Cardiac fibroblast (primary cell): ENCODE measurements at regions not wholly inside any gene's neighbourhood (a gene's known extent, or its start where the extent isn't known, plus 50 kb on each side); places are given as distances from the start of the nearest gene placed in this dataset.

Source experiments
- DNase-seq, 2 donors: peaks; one replicate each; pipeline versions ENCODE4 v3.0.0 to v3.0.0-alpha.2; 2010; ENCODE audit warnings: low read depth in 2 of 2
- H3K4me3 ChIP-seq, 2 donors: replicated peaks in 1 of 2; 1 replicate in 1 of 2; 2 replicates in 1 of 2; pipeline ENCODE4 v1.5.1; 2011; ENCODE audit warnings: low read depth in 2 of 2, low read length in 2 of 2, mild to moderate bottlenecking in 2 of 2, moderate library complexity in 1 of 2
- TF ChIP-seq, protein P1 (sequence below): IDR thresholded peaks from one replicate; pipeline ENCODE4 v1.5.1; 2011; ENCODE audit warnings: low read depth, mild to moderate bottlenecking, low read length, inconsistent platforms

DNA sequence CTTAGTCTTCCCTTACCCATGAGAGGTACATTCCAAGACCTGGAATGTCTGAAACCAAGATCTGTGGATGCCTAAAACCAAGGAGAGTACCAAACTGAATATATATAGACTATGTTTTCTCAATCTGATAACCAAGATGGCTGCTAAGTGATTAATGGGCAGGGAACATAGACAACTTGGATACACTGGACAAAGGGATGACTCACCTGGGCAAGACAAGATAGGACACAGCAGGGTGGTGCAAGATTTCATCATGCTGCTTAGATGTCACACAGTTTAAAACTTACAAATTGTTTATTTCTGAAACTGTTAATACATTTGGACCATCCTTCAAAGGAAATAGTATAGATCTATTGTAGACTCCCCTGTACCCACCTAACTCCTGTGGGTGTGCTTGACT, 130.9 kb downstream of the HTR1A start:
- no peak for DNase-seq
- TF ChIP-seq, protein P1, sequence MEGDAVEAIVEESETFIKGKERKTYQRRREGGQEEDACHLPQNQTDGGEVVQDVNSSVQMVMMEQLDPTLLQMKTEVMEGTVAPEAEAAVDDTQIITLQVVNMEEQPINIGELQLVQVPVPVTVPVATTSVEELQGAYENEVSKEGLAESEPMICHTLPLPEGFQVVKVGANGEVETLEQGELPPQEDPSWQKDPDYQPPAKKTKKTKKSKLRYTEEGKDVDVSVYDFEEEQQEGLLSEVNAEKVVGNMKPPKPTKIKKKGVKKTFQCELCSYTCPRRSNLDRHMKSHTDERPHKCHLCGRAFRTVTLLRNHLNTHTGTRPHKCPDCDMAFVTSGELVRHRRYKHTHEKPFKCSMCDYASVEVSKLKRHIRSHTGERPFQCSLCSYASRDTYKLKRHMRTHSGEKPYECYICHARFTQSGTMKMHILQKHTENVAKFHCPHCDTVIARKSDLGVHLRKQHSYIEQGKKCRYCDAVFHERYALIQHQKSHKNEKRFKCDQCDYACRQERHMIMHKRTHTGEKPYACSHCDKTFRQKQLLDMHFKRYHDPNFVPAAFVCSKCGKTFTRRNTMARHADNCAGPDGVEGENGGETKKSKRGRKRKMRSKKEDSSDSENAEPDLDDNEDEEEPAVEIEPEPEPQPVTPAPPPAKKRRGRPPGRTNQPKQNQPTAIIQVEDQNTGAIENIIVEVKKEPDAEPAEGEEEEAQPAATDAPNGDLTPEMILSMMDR, result no peak
- H3K4me3 ChIP-seq, result no peak overlapping the region

DNA sequence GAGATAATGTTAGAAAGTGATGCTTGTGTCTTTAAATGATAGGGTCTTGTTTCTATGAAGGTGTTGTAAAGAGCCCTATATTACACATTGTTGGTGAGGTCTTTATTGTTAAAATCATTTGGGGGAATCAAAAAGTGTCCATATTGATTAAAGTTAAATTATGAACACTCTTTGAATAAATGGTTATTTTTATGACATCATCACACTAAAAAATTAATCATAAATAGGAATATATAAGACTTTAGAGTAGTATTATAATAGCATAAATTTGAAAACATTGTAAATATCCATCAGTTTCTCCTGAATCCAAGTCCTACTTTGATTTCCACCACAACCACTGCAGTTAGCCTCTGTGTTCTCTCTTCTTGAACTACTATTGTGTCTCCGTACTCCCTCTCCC, 136.3 kb downstream of the HTR1A start:
- no peak overlapping the region for H3K4me3 ChIP-seq

DNA sequence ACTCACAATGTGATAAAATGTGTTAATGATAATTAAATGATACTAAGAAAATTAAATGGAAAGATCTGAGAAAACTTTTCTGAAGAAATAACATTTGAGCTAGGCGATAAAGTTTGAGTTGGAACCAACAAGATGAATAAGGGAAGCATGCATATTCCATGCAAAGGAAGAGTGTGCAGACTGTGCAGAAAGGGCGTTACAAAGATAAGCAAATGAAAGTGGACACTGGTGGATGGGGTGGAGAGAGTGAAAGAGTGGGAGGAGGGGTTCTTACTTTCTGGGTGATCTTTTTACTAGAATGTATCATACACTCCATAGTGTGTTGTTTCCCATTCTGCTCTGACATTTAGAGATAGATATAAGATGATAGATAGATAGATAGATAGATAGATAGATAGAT, 138.7 kb downstream of the HTR1A start:
- no peak overlapping the region for H3K4me3 ChIP-seq
- TF ChIP-seq, protein P1, result no peak
- DNase-seq, result no peak

More for the DNA sequence above, 136.3 kb downstream of the HTR1A start:
- TF ChIP-seq, protein P1, result no peak
- DNase-seq, result no peak

DNA sequence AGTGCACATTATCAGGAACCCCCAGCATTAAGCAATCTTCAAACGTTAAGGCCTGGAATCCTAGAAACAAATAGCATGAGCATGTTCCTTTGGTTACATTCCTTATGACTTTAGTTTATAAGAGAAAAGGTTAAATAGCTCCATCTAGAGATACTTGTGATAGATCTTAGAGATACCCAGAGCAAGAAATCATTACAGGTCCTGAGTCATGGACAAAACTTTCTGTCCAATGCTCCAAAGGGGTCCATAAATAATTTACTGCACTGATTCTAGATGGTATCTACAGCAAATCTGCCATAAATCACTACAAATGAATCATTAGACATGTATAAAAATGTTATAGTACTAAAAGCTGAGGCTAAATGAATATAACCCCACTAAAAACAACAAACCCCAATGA, 139.6 kb downstream of the HTR1A start:
- DNase-seq, result no peak
- TF ChIP-seq, protein P1, result no peak
- no peak overlapping the region for H3K4me3 ChIP-seq

DNA sequence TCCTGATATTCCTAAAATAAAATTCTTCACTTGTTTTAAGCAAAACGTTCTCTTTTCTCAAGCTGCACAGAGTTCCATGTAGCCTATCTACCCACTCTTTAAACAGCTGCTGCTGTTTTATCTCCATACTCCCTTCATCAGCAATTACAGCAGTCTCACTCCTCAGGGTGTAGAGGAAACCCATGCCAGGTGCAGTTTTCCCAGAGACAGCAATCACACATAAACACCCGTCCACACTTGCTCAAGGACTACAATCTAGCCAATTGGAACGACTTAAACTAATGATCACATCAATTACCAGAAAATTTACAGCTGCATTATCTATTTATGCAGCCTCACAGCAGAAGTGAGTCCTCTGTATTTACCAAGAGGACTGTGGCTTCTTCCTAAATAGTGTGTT, 141.7 kb downstream of the HTR1A start:
- DNase-seq, result no peak
- TF ChIP-seq, protein P1, result no peak
- no peak overlapping the region for H3K4me3 ChIP-seq

DNA sequence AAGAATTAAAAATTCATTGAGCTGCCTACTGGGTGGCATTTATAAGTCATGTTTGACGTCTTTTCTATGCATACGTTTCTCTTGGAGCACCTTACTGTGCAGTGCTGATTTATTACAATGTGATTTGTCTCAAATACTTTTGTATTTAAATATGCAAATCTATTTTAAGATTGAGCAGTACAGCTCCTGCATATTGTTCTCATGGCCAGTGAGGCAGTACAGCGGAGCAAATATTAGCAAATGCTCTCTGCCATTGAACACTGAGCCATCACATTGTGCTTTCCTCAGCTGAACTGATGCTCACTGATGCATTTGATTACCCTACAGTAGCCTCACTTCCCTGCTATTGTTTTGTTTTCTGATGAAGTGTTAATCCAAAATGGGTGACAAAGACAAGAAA, 149.6 kb downstream of the HTR1A start:
- no peak overlapping the region for H3K4me3 ChIP-seq
- TF ChIP-seq, protein P1, result no peak
- no peak for DNase-seq

DNA sequence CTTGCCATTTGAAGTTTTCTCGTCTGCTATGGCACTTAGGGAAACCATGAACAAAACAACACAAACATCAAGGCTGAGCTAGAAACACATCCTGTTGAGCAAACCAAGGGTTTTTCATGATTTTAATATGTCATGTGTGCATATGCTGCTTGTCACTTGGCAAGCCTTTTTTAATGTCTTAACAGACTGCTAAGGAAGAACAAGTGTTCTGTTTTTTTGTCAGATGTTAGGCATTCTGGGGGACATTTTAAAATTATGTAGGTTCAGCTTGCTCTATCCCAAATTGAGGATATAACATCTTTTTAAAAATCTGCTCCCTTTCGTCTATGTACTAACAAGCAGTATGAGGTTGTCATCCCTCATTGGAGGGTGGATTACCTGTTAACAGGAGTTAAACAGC, 150.3 kb downstream of the HTR1A start:
- TF ChIP-seq, protein P1, result no peak
- DNase-seq, result no peak
- H3K4me3 ChIP-seq, result no peak overlapping the region
